HCT116 (cell line): ENCODE measurements at regions not wholly inside any gene's neighbourhood (a gene's known extent, or its start where the extent isn't known, plus 50 kb on each side); places are given as distances from the start of the nearest gene placed in this dataset.

Experiments used
- ATAC-seq: fragments of 200-7000 bp; cut with Tn5 transposase; 2 replicates; pipeline ENCODE4 v1.9.1; 2020; ENCODE audit warnings: mild to moderate bottlenecking, moderate library complexity
- BruUV-seq: library from RNA; stranded (reverse); fragments of 400-500 nt; replicated peaks from 2 replicates; lab custom pipeline; 2021; lab: Mats Ljungman, UMichigan
- CTCF ChIA-PET: fragments of 300-600 bp; sonication (Branson Sonifier 250); formaldehyde crosslinking; loops from one replicate; lab custom pipeline; 2021; ENCODE audit warnings: antibody characterized with exemption; lab: Charles Lee
- POLR2A ChIA-PET: fragments of 300-600, 350-600 bp; sonication (Branson Sonifier 250); formaldehyde crosslinking; loops from one replicate; lab custom pipeline; 2021; ENCODE audit warnings: antibody characterized with exemption; lab: Charles Lee
- RAD21 ChIA-PET, 2 experiments: fragments of 300-600 bp; sonication (Branson Sonifier 250); formaldehyde crosslinking; loops; one replicate each; lab custom pipeline; 2023; ENCODE audit warnings: low total read pairs in 2 of 2; ENCODE audit not compliant: uncharacterized antibody in 2 of 2, unreplicated experiment in 2 of 2, low non-redundant PET in 1 of 2; lab: Charles Lee
- DNase-seq: peaks from one replicate; pipeline ENCODE4 v3.0.0-alpha.2; 2010; ENCODE audit warnings: low read depth, low spot score
- H2AFZ ChIP-seq: fragments of 200-600 bp; shearing (Covaris generic), sonication (generic); 2 replicates; pipeline ENCODE4 v1.6.1; 2017; ENCODE audit warnings: low read depth, mixed run types, mixed read lengths, antibody characterized with exemption, low read length; ENCODE audit not compliant: poor library complexity, severe bottlenecking
- H3K27ac ChIP-seq: 2 replicates; pipeline ENCODE4 v1.5.1; 2012; ENCODE audit warnings: low read depth, low read length
- H3K27me3 ChIP-seq: fragments of 200-600 bp; sonication (generic); 2 replicates; pipeline ENCODE4 v1.6.1; 2016; ENCODE audit warnings: mixed run types, low read length, mixed read lengths; ENCODE audit not compliant: insufficient read depth
- H3K36me3 ChIP-seq, 2 experiments: fragments of 200-500 bp in 1 of 2; fragments of 200-600 bp in 1 of 2; sonication (Bioruptor generic) in 1 of 2; sonication (generic) in 1 of 2; 2 replicates each; pipeline versions ENCODE4 v1.5.1 to v1.6.1; 2014 to 2016; ENCODE audit warnings: low read length in 2 of 2, inconsistent platforms in 1 of 2, mixed read lengths in 1 of 2, mixed run types in 1 of 2; ENCODE audit not compliant: insufficient read depth in 2 of 2, control insufficient read depth in 1 of 2
- H3K4me1 ChIP-seq, 2 experiments: fragments of 200-600 bp in 1 of 2; sonication (generic) in 1 of 2; 2 replicates each; pipeline versions ENCODE4 v1.5.1 to v1.6.1; 2012 to 2017; ENCODE audit warnings: low read length in 2 of 2, inconsistent platforms in 1 of 2, mild to moderate bottlenecking in 1 of 2, mixed read lengths in 1 of 2, mixed run types in 1 of 2, moderate library complexity in 1 of 2; ENCODE audit not compliant: insufficient read depth in 2 of 2, control insufficient read depth in 1 of 2
- H3K4me2 ChIP-seq: fragments of 200-600 bp; sonication (generic); 2 replicates; pipeline ENCODE4 v1.6.1; 2017; ENCODE audit warnings: mixed run types, low read length, mixed read lengths
- H3K4me3 ChIP-seq, 2 experiments: fragments of 200-600 bp in 1 of 2; sonication (generic) in 1 of 2; replicated peaks in 1 of 2; 2 replicates each; pipeline ENCODE4 v1.5.1; 2011 to 2016; ENCODE audit warnings: low read length in 2 of 2, control low read depth in 1 of 2, low read depth in 1 of 2, mild to moderate bottlenecking in 1 of 2, mixed read lengths in 1 of 2, mixed run types in 1 of 2
- H3K79me2 ChIP-seq: fragments of 200-600 bp; sonication (generic); 2 replicates; pipeline ENCODE4 v1.6.1; 2017; ENCODE audit warnings: mild to moderate bottlenecking, mixed run types, low read length, moderate library complexity, mixed read lengths; ENCODE audit not compliant: insufficient read depth
- H3K9ac ChIP-seq: fragments of 200-600 bp; sonication (generic); 2 replicates; pipeline ENCODE4 v1.6.1; 2016; ENCODE audit warnings: low read length, mixed read lengths
- H3K9me2 ChIP-seq: fragments of 200-600 bp; sonication (generic), shearing (Covaris generic); 2 replicates; pipeline ENCODE4 v1.6.1; 2017; ENCODE audit warnings: mixed run types, mild to moderate bottlenecking, moderate library complexity; ENCODE audit not compliant: insufficient read depth
- H3K9me3 ChIP-seq, 2 experiments: fragments of 200-500 bp in 1 of 2; fragments of 200-600 bp in 1 of 2; sonication (Bioruptor generic) in 1 of 2; sonication (generic) in 1 of 2; 2 replicates each; pipeline ENCODE4 v1.6.1; 2014 to 2017; ENCODE audit warnings: low read length in 2 of 2, mixed read lengths in 2 of 2, inconsistent platforms in 1 of 2, low read depth in 1 of 2, mild to moderate bottlenecking in 1 of 2, mixed run types in 1 of 2, moderate library complexity in 1 of 2; ENCODE audit not compliant: control insufficient read depth in 1 of 2, insufficient read depth in 1 of 2
- H4K20me1 ChIP-seq: fragments of 200-600 bp; sonication (generic), shearing (Covaris generic); 2 replicates; pipeline ENCODE4 v1.6.1; 2017; ENCODE audit warnings: mixed run types, mild to moderate bottlenecking, moderate library complexity; ENCODE audit not compliant: insufficient read depth
- CBX3 ChIP-seq: IDR thresholded peaks from 2 replicates; pipeline ENCODE4 v1.6.1; 2012; ENCODE audit warnings: low read depth
- CEBPB ChIP-seq: IDR thresholded peaks from 2 replicates; pipeline ENCODE4 v1.6.1; 2012; ENCODE audit warnings: low read depth
- CTCF ChIP-seq, 3 experiments: fragments of 200-600 bp in 1 of 3; sonication (generic) in 1 of 3; IDR thresholded peaks in 2 of 3; conservative IDR thresholded peaks in 1 of 3; 2 replicates each; pipeline ENCODE4 v1.5.1; 2012 to 2017; ENCODE audit warnings: low read depth in 2 of 3, low read length in 2 of 3, antibody characterized with exemption in 1 of 3, borderline replicate concordance in 1 of 3, control low read depth in 1 of 3, mild to moderate bottlenecking in 1 of 3, mixed read lengths in 1 of 3, mixed run types in 1 of 3, moderate library complexity in 1 of 3; ENCODE audit not compliant: insufficient read depth in 1 of 3
- EGR1 ChIP-seq: IDR thresholded peaks from 2 replicates; pipeline ENCODE4 v1.6.1; 2012; ENCODE audit warnings: low read depth
- FOSL1 ChIP-seq: IDR thresholded peaks from 2 replicates; pipeline ENCODE4 v1.6.1; 2012; ENCODE audit warnings: low read depth
- JUND ChIP-seq: IDR thresholded peaks from 2 replicates; pipeline ENCODE4 v1.6.1; 2012
- POLR2AphosphoS5 ChIP-seq: IDR thresholded peaks from 2 replicates; pipeline ENCODE4 v1.6.1; 2011; ENCODE audit warnings: mild to moderate bottlenecking, low read depth, low read length, moderate library complexity
- REST ChIP-seq: IDR thresholded peaks from 2 replicates; pipeline ENCODE4 v1.6.1; 2012; ENCODE audit warnings: low read depth
- SIN3A ChIP-seq: IDR thresholded peaks from 2 replicates; pipeline ENCODE4 v1.6.1; 2012; ENCODE audit warnings: low read depth
- SP1 ChIP-seq: IDR thresholded peaks from 2 replicates; pipeline ENCODE4 v1.6.1; 2012; ENCODE audit warnings: low read depth
- TCF7L2 ChIP-seq: IDR thresholded peaks from 2 replicates; pipeline ENCODE4 v1.7.0; 2011; ENCODE audit warnings: borderline replicate concordance, inconsistent platforms; ENCODE audit not compliant: insufficient read depth, insufficient read length; ENCODE audit errors: extremely low read depth
- ZFX ChIP-seq: fragments of 450-650 bp; IDR thresholded peaks from 2 replicates; pipeline ENCODE4 v1.6.1; 2017
- ZNF274 ChIP-seq: fragments of 200-500 bp; sonication (Bioruptor generic); IDR thresholded peaks from 2 replicates; pipeline ENCODE4 v1.6.1; 2014; ENCODE audit warnings: mild to moderate bottlenecking, low read depth, low read length, inconsistent platforms
- intact Hi-C: fragments of 100-400 bp; cut with micrococcal nuclease; formaldehyde crosslinking; loops from 2 replicates; pipeline ENCODE4 v1.10.0; 2022
- TF ChIP-seq, protein P1 (sequence below): IDR thresholded peaks from 2 replicates; pipeline ENCODE4 v1.6.1; 2011; ENCODE audit warnings: mild to moderate bottlenecking, low read length, moderate library complexity; ENCODE audit not compliant: insufficient replicate concordance; ENCODE audit errors: extremely low read depth
- TF ChIP-seq, protein P2 (sequence below): IDR thresholded peaks from 2 replicates; pipeline ENCODE4 v1.6.1; 2012

DNA sequence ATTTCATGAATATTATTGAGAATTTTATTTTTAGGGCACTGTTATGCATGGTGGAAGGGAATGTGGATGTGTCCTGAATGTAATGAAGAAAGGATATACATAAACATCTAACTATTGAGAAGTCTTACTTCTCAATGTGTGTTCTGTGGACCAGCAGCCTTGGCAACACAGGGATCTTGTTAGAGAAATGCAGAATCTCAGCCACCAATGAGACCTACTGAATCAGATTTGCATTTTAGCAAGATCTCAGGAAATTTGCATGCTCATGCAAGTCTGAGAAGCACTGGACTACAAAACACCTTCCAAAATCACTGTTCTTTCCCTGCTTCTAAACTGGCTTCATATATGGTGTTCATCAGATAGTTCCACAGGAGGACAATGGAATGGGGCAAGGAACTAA, 139.7 kb upstream of the WDFY3 start:
- Histone ChIP-seq H3K4me1 (no peaks in the 10 kb centered on the region), H3K9me3 (no peaks in the 10 kb centered on the region), H3K4me2 (no peak overlapping the region), H3K4me3 (no peak overlapping the region), H3K9me2 (no peaks in the 10 kb centered on the region), H3K79me2 (no peaks in the 10 kb centered on the region), H3K36me3 (no peaks in the 10 kb centered on the region), H3K27ac (no peak overlapping the region), H2AFZ (no peak overlapping the region), H4K20me1 (no peaks in the 10 kb centered on the region), H3K9ac (no peak overlapping the region), H3K27me3 (no peaks in the 10 kb centered on the region)
- RAD21 ChIA-PET: no interaction called here
- ATAC-seq (no peak), DNase-seq (no peak)
- POLR2A ChIA-PET: no interaction called here
- TF ChIP-seq CTCF (IDR thresholded peaks at IDR 0.05 in 2 of 3, conservative IDR thresholded peaks at IDR 0.05 in 1 of 3; ENCODE audit: borderline replicate concordance in 1 of 3, insufficient read depth in 1 of 3, low read depth in 2 of 3, low read length in 2 of 3) (no peak), ZFX (no peak), POLR2AphosphoS5 (no peak), CBX3 (no peak), TCF7L2 (no peak), CEBPB (no peak), REST (no peak), JUND (no peak), ZNF274 (no peak), EGR1 (no peak), SP1 (no peak), FOSL1 (no peak), SIN3A (no peak)
- TF ChIP-seq, protein P1, sequence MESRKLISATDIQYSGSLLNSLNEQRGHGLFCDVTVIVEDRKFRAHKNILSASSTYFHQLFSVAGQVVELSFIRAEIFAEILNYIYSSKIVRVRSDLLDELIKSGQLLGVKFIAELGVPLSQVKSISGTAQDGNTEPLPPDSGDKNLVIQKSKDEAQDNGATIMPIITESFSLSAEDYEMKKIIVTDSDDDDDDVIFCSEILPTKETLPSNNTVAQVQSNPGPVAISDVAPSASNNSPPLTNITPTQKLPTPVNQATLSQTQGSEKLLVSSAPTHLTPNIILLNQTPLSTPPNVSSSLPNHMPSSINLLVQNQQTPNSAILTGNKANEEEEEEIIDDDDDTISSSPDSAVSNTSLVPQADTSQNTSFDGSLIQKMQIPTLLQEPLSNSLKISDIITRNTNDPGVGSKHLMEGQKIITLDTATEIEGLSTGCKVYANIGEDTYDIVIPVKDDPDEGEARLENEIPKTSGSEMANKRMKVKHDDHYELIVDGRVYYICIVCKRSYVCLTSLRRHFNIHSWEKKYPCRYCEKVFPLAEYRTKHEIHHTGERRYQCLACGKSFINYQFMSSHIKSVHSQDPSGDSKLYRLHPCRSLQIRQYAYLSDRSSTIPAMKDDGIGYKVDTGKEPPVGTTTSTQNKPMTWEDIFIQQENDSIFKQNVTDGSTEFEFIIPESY: no peak
- TF ChIP-seq, protein P2, sequence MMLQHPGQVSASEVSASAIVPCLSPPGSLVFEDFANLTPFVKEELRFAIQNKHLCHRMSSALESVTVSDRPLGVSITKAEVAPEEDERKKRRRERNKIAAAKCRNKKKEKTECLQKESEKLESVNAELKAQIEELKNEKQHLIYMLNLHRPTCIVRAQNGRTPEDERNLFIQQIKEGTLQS: no peak
- BruUV-seq: no TSS peak
- intact Hi-C loops: no loop called here
- CTCF ChIA-PET: no interaction called here
